Lower lobe of right lung (tissue), 2 donors: ENCODE measurements at regions not wholly inside any gene's neighbourhood (a gene's known extent, or its start where the extent isn't known, plus 50 kb on each side); places are given as distances from the start of the nearest gene placed in this dataset.

Experiments used
- ATAC-seq, 2 donors: fragments of 200-7000 bp; cut with Tn5 transposase; one replicate each; pipeline ENCODE4 v1.9.1; 2020 to 2022; ENCODE audit warnings: mild to moderate bottlenecking in 2 of 2, moderate library complexity in 2 of 2
- DNase-seq: peaks from one replicate; pipeline ENCODE4 v3.0.0-alpha.2; 2020
- H3K27ac ChIP-seq: fragments of 200-600 bp; one replicate; pipeline ENCODE4 v1.8.0; 2022
- H3K27me3 ChIP-seq: fragments of 200-600 bp; one replicate; pipeline ENCODE4 v1.8.0; 2022; ENCODE audit warnings: low read depth
- H3K36me3 ChIP-seq: fragments of 200-600 bp; one replicate; pipeline ENCODE4 v1.8.0; 2022; ENCODE audit warnings: mild to moderate bottlenecking
- H3K4me1 ChIP-seq: fragments of 200-600 bp; one replicate; pipeline ENCODE4 v1.8.0; 2022
- H3K4me3 ChIP-seq: fragments of 200-600 bp; one replicate; pipeline ENCODE4 v1.8.0; 2022; ENCODE audit warnings: mild to moderate bottlenecking
- H3K9me3 ChIP-seq: fragments of 200-600 bp; one replicate; pipeline ENCODE4 v1.8.0; 2022
- intact Hi-C: fragments of 100-400 bp; cut with DNase I; formaldehyde crosslinking; loops from one replicate; pipeline ENCODE4 v1.11.0; 2022
- TF ChIP-seq, protein P1 (sequence below): fragments of 200-600 bp; IDR thresholded peaks from one replicate; pipeline ENCODE4 v1.8.0; 2022; ENCODE audit warnings: antibody characterized with exemption, mild to moderate bottlenecking
- donor health status: DM: no; HTN: yes; CAD: no; lungs with severe emphysema.

DNA sequence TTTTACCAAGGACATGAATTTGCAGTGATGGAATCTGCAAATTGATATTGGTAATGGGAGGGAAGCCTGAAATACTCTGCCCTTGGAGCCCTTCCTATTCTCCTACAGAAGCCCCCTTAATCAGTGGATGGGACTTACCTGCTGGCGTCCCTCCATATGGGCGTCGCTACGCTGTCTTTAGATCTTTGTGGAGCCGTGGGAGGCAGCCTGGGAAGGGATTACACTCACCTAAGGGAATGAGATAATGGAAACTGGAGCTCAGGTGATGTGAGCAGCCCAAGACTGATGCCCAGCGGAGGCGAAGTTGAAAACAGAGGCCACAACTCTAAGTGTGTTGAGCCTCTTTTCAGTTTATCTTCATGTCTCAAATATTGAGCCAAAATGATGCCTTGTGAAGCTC, 306.6 kb downstream of the MYCN start:
- Histone ChIP-seq H3K4me1 (no peaks in the 10 kb centered on the region), H3K36me3 (no peaks in the 10 kb centered on the region), H3K27ac (no peak overlapping the region), H3K4me3 (no peak overlapping the region), H3K9me3 (no peaks in the 10 kb centered on the region), H3K27me3 (no peaks in the 10 kb centered on the region)
- no peak for ATAC-seq
- no peak for DNase-seq
- intact Hi-C loops, result no loop called here
- TF ChIP-seq, protein P1, sequence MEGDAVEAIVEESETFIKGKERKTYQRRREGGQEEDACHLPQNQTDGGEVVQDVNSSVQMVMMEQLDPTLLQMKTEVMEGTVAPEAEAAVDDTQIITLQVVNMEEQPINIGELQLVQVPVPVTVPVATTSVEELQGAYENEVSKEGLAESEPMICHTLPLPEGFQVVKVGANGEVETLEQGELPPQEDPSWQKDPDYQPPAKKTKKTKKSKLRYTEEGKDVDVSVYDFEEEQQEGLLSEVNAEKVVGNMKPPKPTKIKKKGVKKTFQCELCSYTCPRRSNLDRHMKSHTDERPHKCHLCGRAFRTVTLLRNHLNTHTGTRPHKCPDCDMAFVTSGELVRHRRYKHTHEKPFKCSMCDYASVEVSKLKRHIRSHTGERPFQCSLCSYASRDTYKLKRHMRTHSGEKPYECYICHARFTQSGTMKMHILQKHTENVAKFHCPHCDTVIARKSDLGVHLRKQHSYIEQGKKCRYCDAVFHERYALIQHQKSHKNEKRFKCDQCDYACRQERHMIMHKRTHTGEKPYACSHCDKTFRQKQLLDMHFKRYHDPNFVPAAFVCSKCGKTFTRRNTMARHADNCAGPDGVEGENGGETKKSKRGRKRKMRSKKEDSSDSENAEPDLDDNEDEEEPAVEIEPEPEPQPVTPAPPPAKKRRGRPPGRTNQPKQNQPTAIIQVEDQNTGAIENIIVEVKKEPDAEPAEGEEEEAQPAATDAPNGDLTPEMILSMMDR, result no peak

GRCh38 chr2:16246281-16246850, 306.0 kb downstream of the MYCN start:
- TF ChIP-seq, protein P1, result no peak
- no peaks in the 10 kb centered on the region for H3K36me3 ChIP-seq
- no peaks in the 10 kb centered on the region for H3K4me1 ChIP-seq
- intact Hi-C loops, result no loop called here
- H3K27ac ChIP-seq, result no peak overlapping the region
- DNase-seq (no peak), ATAC-seq (no peak)
- H3K4me3 ChIP-seq, result no peak overlapping the region
- no peaks in the 10 kb centered on the region for H3K27me3 ChIP-seq
- H3K9me3 ChIP-seq, result no peaks in the 10 kb centered on the region

DNA sequence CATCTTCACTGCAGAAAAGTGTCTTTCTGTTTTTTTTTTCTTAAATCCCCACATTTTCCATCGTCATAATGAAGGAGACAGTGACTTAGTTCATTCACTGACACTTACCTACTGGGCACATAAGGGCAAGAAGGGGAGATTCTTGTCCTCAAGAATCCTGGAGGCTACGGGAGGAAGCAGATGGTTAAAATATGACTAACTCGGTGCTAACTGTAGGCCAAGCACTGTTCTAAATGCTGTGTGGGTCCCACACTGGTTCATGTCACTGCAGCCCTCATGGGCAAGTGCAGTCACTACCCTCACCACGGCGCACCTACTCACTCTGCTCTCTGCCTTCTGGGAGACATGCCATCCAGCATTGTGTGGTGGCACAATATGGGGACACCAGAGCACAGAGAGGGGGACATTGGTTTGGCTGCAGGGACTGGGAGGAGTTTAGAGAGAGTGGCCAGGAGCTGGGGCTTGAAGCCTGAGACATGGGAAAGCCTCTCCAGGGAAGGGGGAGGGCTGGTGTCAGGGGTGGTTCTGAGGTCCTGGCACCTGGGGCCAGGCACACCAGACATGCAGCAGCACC, 305.2 kb downstream of the MYCN start:
- DNase-seq, result no peak
- no peak for ATAC-seq
- no peaks in the 10 kb centered on the region for H3K36me3 ChIP-seq
- no peaks in the 10 kb centered on the region for H3K4me1 ChIP-seq
- H3K4me3 ChIP-seq, result no peak overlapping the region
- no peaks in the 10 kb centered on the region for H3K9me3 ChIP-seq
- no peak overlapping the region for H3K27ac ChIP-seq
- intact Hi-C loops, result no loop called here
- H3K27me3 ChIP-seq, result no peaks in the 10 kb centered on the region
- TF ChIP-seq, protein P1, result no peak

GRCh38 chr2:16244966-16245320, 304.6 kb downstream of the MYCN start:
- no peak for ATAC-seq
- H3K36me3 ChIP-seq, result no peaks in the 10 kb centered on the region
- TF ChIP-seq, protein P1, result no peak
- intact Hi-C loops, result no loop called here
- H3K9me3 ChIP-seq, result no peaks in the 10 kb centered on the region
- H3K4me1 ChIP-seq, result no peaks in the 10 kb centered on the region
- H3K27me3 ChIP-seq, result no peaks in the 10 kb centered on the region
- no peak overlapping the region for H3K4me3 ChIP-seq
- H3K27ac ChIP-seq, result no peak overlapping the region
- no peak for DNase-seq

DNA sequence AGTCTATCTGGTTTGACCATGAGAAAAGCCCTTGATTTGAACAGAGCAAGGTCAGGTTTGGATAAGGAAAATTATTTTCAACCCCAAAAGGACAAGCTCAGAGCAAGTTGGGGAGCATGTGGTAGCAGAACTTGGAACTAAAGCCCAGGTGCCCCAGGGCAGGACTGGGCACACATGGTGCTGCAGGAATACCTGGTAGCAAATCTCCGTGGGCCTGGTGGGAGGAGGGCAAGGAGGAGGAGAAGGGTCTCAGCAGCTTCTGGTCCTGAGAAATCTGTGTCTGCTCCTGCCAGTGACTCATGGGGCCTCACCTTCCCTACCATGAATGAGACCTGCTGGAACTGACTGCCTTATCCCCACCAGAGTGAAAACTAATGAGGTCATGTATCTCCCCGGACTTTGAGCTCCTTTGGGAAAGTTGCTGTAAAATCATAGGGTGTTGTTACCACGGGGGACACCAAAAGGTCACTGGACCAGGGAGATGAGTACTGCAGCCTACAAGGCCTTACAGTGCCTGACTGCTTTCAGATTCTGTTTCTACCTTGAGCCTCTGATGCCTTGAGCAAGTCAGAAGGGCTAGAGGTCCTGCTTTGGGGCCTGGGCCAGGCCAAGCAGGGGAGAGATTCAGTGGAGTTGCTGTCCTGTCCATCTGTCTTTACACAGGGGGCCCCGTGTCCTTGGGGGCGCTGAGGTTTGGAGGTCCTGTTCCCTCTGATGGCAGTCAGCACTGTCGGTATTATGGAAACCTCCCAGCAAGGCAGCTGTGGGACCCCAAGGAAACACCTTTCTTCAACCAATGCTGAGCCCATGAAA, 304.0 kb downstream of the MYCN start:
- no peak for ATAC-seq
- H3K27me3 ChIP-seq, result no peaks in the 10 kb centered on the region
- intact Hi-C loops, result no loop called here

More for the DNA sequence above, 304.0 kb downstream of the MYCN start:
- H3K9me3 ChIP-seq, result no peaks in the 10 kb centered on the region
- H3K4me3 ChIP-seq, result no peak overlapping the region
- TF ChIP-seq, protein P1, result no peak
- DNase-seq, result no peak
- H3K27ac ChIP-seq, result no peak overlapping the region
- no peaks in the 10 kb centered on the region for H3K4me1 ChIP-seq
- H3K36me3 ChIP-seq, result no peaks in the 10 kb centered on the region
